ENCODE measurements at regions not wholly inside any gene's neighbourhood (a gene's known extent, or its start where the extent isn't known, plus 50 kb on each side); places are given as distances from the start of the nearest gene placed in this dataset.

DNA sequence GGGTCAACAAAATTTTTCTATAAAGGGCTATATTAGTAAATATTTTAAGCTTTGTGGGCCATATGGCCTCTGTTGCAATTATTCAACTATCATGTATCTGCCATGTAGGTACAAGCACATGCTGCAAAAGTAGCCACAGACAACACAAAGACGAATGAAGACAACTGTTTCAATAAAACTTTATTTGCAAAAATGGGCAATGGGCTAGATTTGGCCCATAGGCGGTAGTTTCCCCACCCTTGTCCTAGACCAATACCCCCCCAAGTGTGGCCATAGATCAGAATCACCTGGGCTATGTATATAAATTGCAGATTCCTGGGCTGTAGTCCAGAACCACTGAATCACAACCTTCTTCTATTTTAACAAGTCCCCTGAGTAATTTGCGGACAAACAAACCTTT is 331.0 kb upstream of the PSMD7 start:
- no peak overlapping the region for H3K27ac ChIP-seq (ENCODE audit: insufficient read depth, low read length)
- no peak overlapping the region for H4K91ac ChIP-seq (ENCODE audit: insufficient read depth, low read depth, low read length)
- H3K4me3 ChIP-seq (ENCODE audit: insufficient read depth, low read depth, low read length), result no peak overlapping the region
- no peak overlapping the region for H3K23ac ChIP-seq (ENCODE audit: low read depth, low read length)
- H3K4me1 ChIP-seq (ENCODE audit: control insufficient read depth, insufficient read depth, low read length), result no peaks in the 10 kb centered on the region
- no TSS peak for BruUV-seq (replicated peaks)
- H3K4me2 ChIP-seq (ENCODE audit: low read depth, low read length), result no peak overlapping the region
- dilution Hi-C loops (cut with HindIII; ENCODE audit: low sequenced_read_pairs, unreplicated experiment), result no loop called here
- intact Hi-C loops (cut with micrococcal nuclease), result no loop called here
- H3K9ac ChIP-seq (ENCODE audit: low read depth, low read length), result no peak overlapping the region
- no peak overlapping the region for H4K8ac ChIP-seq (ENCODE audit: low read depth in 2 of 2, low read length in 2 of 2)
- CTCF ChIA-PET, result interaction anchor here (1.5 kb wide), 1 partner anchor 9 kb away, joined by 3 read pairs; no protein-coding TSS in a partner anchor
- no peak overlapping the region for H2AK5ac ChIP-seq (ENCODE audit: low read depth, low read length)
- ATAC-seq (ENCODE audit: low read depth) (no peak), DNase-seq (no peak)
- no peaks in the 10 kb centered on the region for H3K36me3 ChIP-seq (ENCODE audit: control insufficient read depth, insufficient read depth, low read length)
- H2BK20ac ChIP-seq (ENCODE audit: low read depth, low read length), result no peak overlapping the region
- no peaks in the 10 kb centered on the region for H3K27me3 ChIP-seq (ENCODE audit: control insufficient read depth, insufficient read depth, low read length)
- H3K79me1 ChIP-seq (ENCODE audit: low read depth in 1 of 2, low read length in 2 of 2), result no peaks in the 10 kb centered on the region
- H3K9me3 ChIP-seq (ENCODE audit: control insufficient read depth, insufficient read depth, low read length), result no peaks in the 10 kb centered on the region
- H3K18ac ChIP-seq (ENCODE audit: low read depth, low read length), result no peak overlapping the region
- POLR2A ChIA-PET (ENCODE audit: unreplicated experiment), result interaction anchor here (0.5 kb wide), 1 partner anchor 9 kb away, joined by 4 read pairs; no protein-coding TSS in a partner anchor
- no peaks in the 10 kb centered on the region for H4K20me1 ChIP-seq (ENCODE audit: insufficient read depth, low read length)
- no peak overlapping the region for H2BK5ac ChIP-seq (ENCODE audit: low read depth, low read length, poor library complexity, severe bottlenecking)
- H3K14ac ChIP-seq (replicated peaks; ENCODE audit: low read depth, low read length), result no peak overlapping the region
- H2BK15ac ChIP-seq (ENCODE audit: low read depth, low read length), result no peak overlapping the region
- no peak overlapping the region for H3K4ac ChIP-seq (ENCODE audit: low read depth, low read length)
- no peaks in the 10 kb centered on the region for H3K9me1 ChIP-seq (ENCODE audit: insufficient read depth, low read length)
- H2AK9ac ChIP-seq (replicated peaks; ENCODE audit: low read depth, low read length, poor library complexity), result no peak overlapping the region
- no peak overlapping the region for H4K5ac ChIP-seq (ENCODE audit: low read depth, low read length)
- H3K56ac ChIP-seq (ENCODE audit: extremely low read depth, insufficient read depth, low read length), result no peak overlapping the region
- no peak for TF ChIP-seq RAD21 (IDR thresholded peaks at IDR 0.05; ENCODE audit: low read length)
- TF ChIP-seq, protein P1, sequence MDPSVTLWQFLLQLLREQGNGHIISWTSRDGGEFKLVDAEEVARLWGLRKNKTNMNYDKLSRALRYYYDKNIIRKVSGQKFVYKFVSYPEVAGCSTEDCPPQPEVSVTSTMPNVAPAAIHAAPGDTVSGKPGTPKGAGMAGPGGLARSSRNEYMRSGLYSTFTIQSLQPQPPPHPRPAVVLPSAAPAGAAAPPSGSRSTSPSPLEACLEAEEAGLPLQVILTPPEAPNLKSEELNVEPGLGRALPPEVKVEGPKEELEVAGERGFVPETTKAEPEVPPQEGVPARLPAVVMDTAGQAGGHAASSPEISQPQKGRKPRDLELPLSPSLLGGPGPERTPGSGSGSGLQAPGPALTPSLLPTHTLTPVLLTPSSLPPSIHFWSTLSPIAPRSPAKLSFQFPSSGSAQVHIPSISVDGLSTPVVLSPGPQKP (IDR thresholded peaks at IDR 0.05; ENCODE audit: borderline replicate concordance, low read depth, low read length), result no peak
- TF ChIP-seq, protein P2, sequence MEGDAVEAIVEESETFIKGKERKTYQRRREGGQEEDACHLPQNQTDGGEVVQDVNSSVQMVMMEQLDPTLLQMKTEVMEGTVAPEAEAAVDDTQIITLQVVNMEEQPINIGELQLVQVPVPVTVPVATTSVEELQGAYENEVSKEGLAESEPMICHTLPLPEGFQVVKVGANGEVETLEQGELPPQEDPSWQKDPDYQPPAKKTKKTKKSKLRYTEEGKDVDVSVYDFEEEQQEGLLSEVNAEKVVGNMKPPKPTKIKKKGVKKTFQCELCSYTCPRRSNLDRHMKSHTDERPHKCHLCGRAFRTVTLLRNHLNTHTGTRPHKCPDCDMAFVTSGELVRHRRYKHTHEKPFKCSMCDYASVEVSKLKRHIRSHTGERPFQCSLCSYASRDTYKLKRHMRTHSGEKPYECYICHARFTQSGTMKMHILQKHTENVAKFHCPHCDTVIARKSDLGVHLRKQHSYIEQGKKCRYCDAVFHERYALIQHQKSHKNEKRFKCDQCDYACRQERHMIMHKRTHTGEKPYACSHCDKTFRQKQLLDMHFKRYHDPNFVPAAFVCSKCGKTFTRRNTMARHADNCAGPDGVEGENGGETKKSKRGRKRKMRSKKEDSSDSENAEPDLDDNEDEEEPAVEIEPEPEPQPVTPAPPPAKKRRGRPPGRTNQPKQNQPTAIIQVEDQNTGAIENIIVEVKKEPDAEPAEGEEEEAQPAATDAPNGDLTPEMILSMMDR (conservative IDR thresholded peaks at IDR 0.05; ENCODE audit: low read depth, low read length), result no peak
- no peak overlapping the region for H2BK120ac ChIP-seq (ENCODE audit: low read depth, low read length)
- in situ Hi-C loops (cut with MboI; ENCODE audit: low sequenced_read_pairs), result no loop called here
- H2AFZ ChIP-seq (replicated peaks; ENCODE audit: low read length, poor library complexity), result no peak overlapping the region
- no CpG with 5 or more reads among the region's 3 CpGs for WGBS, 2 experiments (ENCODE audit: extremely low coverage in 2 of 2, insufficient read length in 1 of 2)
